B cell (primary cell): ENCODE measurements at regions not wholly inside any gene's neighbourhood (a gene's known extent, or its start where the extent isn't known, plus 50 kb on each side); places are given as distances from the start of the nearest gene placed in this dataset.

Experiments
- CTCF ChIP-seq: fragments of 200-600 bp; IDR thresholded peaks from one replicate; pipeline ENCODE4 v1.8.0; 2022; ENCODE audit warnings: antibody characterized with exemption, mild to moderate bottlenecking
- EZH2 ChIP-seq: IDR thresholded peaks from 2 replicates; pipeline ENCODE4 v1.6.1; 2012; ENCODE audit warnings: borderline replicate concordance, low read depth, mild to moderate bottlenecking, moderate library complexity, low read length; ENCODE audit not compliant: insufficient read depth, poor library complexity, severe bottlenecking

DNA sequence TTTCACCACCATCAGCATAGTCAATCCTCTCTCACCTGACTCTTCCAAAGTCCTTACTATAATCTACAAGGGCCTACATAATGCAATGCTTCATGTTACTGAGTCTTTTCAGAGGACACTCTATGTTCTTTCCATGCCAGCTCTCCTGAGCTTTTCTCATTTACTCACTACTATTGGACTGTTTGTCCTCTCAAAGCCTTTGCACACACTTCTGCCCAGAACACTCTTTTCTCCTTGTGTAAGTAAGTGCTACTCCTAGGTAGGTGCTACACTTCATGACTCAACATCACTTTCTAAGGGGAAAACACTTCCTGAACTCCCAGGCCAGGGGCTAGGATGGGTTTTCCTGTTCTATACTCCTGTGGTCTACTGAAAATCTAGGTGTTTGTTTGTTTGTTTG lies 82.5 kb upstream of the GULP1 start:
- no peak for TF ChIP-seq CTCF
- TF ChIP-seq EZH2: no peak
